HepG2 (cell line): ENCODE measurements at regions not wholly inside any gene's neighbourhood (a gene's known extent, or its start where the extent isn't known, plus 50 kb on each side); places are given as distances from the start of the nearest gene placed in this dataset.

Source experiments
- FOXA1 ChIP-seq, 2 experiments: fragments of 450-650 bp in 1 of 2; sonication (generic) in 1 of 2; formaldehyde crosslinking in 1 of 2; IDR thresholded peaks; 2 replicates each; pipeline versions ENCODE4 v1.4.0 to v1.6.1; 2016 to 2020; ENCODE audit warnings: missing genetic modification reagents in 1 of 2
- FOXO1 ChIP-seq: sonication (generic); formaldehyde crosslinking; IDR thresholded peaks from 2 replicates; pipeline ENCODE4 v1.4.0; 2020; ENCODE audit warnings: missing genetic modification reagents
- IRX3 ChIP-seq: sonication (generic); formaldehyde crosslinking; IDR thresholded peaks from 2 replicates; pipeline ENCODE4 v1.8.1; 2023; ENCODE audit warnings: mild to moderate bottlenecking, low read depth, missing genetic modification reagents, borderline replicate concordance
- PTBP1 ChIP-seq: fragments of 200-400 bp; formaldehyde crosslinking; IDR thresholded peaks from 2 replicates; pipeline ENCODE4 v1.6.1; 2018; ENCODE audit warnings: low read length, low read depth; ENCODE audit not compliant: poor library complexity, severe bottlenecking
- SP2 ChIP-seq: sonication (generic); formaldehyde crosslinking; IDR thresholded peaks from 2 replicates; pipeline ENCODE4 v1.5.1; 2020; ENCODE audit warnings: mild to moderate bottlenecking, missing genetic modification reagents
- SP4 ChIP-seq: sonication (generic); formaldehyde crosslinking; IDR thresholded peaks from 2 replicates; pipeline ENCODE4 v1.8.1; 2023; ENCODE audit warnings: mild to moderate bottlenecking, missing genetic modification reagents
- ZHX1 ChIP-seq: sonication (generic); formaldehyde crosslinking; IDR thresholded peaks from 2 replicates; pipeline ENCODE4 v1.8.1; 2022; ENCODE audit warnings: low read depth, mild to moderate bottlenecking, missing genetic modification reagents
- ZNF276 ChIP-seq: sonication (generic); formaldehyde crosslinking; IDR thresholded peaks from 2 replicates; pipeline ENCODE4 v1.4.0; 2020; ENCODE audit warnings: mild to moderate bottlenecking, low read depth, missing genetic modification reagents
- ZNF790 ChIP-seq: sonication (generic); formaldehyde crosslinking; IDR thresholded peaks from 2 replicates; pipeline ENCODE4 v1.8.0; 2022; ENCODE audit warnings: missing genetic modification reagents, mild to moderate bottlenecking, borderline replicate concordance
- ZSCAN20 ChIP-seq: sonication (generic); formaldehyde crosslinking; IDR thresholded peaks from 2 replicates; pipeline ENCODE4 v1.4.0; 2020; ENCODE audit warnings: missing genetic modification reagents, mild to moderate bottlenecking, borderline replicate concordance
- ZSCAN25 ChIP-seq: sonication (generic); formaldehyde crosslinking; IDR thresholded peaks from 2 replicates; pipeline ENCODE4 v1.8.0; 2022; ENCODE audit warnings: mild to moderate bottlenecking, missing genetic modification reagents
- TF ChIP-seq, protein P1 (sequence below): sonication (generic); formaldehyde crosslinking; IDR thresholded peaks from 2 replicates; pipeline ENCODE4 v1.9.0; 2021; ENCODE audit warnings: missing genetic modification reagents, borderline replicate concordance
- TF ChIP-seq, protein P2 (sequence below): sonication (generic); formaldehyde crosslinking; IDR thresholded peaks from 2 replicates; pipeline ENCODE4 v1.9.0; 2021; ENCODE audit warnings: missing genetic modification reagents, borderline replicate concordance
- TF ChIP-seq, protein P3 (sequence below): sonication (generic); formaldehyde crosslinking; IDR thresholded peaks from 2 replicates; pipeline ENCODE4 v1.8.0; 2022; ENCODE audit warnings: mild to moderate bottlenecking, missing genetic modification reagents
- TF ChIP-seq, protein P4 (sequence below): sonication (generic); formaldehyde crosslinking; conservative IDR thresholded peaks from 2 replicates; pipeline ENCODE4 v1.8.1; 2023; ENCODE audit warnings: missing genetic modification reagents

DNA sequence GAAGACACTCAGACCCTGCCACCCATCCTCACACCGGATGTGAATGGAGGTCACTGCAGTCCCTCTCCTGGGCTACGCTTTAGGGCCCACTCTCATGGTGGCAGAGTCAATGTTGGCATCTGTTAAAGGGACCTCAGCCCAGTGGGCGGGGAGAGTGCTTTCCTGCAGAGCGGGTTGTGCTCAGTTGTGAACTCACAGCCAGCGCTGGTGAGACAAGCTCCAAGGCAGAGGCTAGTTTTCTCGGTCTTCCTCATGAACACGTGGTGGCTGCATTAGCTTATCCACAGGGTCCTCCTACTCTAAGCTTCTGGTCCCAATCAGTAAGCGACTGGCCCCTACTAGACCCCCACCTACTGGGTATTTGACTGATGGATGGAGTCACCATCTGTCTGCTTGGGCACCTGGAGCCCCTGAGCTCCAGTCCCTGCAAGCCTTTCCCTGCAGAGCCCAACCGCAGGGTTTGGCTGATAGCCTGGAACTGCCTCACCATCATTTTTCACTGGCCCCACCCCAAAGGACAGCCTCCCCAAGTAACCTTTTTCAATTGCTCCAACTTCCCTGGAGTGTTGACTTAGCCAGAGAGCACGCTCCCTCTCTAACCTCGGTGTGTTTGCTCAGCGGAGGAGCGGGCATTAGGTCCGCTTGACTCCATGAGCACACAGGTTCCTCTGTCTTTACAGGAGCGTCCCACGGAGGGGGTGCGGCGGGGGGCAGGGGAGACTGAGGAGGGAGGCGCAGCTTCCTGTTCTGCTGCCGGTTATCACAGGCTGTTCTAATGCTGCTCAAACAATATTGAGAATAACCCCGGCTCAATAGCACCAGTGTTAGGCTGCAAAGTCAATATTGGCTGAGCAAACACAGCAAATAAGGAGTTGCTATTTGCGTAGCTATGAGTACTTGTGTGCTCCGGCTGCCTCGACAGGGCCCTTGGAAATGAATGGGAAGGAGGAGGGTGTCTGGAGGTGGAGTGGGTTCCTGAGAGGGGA is 141.7 kb downstream of the RPLP1 start (continued):
- TF ChIP-seq, protein P1, sequence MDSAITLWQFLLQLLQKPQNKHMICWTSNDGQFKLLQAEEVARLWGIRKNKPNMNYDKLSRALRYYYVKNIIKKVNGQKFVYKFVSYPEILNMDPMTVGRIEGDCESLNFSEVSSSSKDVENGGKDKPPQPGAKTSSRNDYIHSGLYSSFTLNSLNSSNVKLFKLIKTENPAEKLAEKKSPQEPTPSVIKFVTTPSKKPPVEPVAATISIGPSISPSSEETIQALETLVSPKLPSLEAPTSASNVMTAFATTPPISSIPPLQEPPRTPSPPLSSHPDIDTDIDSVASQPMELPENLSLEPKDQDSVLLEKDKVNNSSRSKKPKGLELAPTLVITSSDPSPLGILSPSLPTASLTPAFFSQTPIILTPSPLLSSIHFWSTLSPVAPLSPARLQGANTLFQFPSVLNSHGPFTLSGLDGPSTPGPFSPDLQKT, result no peak
- TF ChIP-seq ZSCAN25 (peak; percentile 94), SP4 (CRISPR knock-in tag) (no peak), ZHX1 (no peak), SP2 (no peak), FOXO1 (peak; percentile 95), ZNF790 (CRISPR knock-in tag) (no peak), IRX3 (no peak), ZNF276 (CRISPR knock-in tag) (peak; percentile 68; the same call in 1 of the 2 replicates), PTBP1 (peak; percentile 45), FOXA1 (IDR thresholded peaks at IDR 0.05) (peak; percentile 100), FOXA1 (CRISPR knock-in tag; IDR thresholded peaks at IDR 0.05) (peak; percentile 100), ZSCAN20 (no peak)
- TF ChIP-seq, protein P2, sequence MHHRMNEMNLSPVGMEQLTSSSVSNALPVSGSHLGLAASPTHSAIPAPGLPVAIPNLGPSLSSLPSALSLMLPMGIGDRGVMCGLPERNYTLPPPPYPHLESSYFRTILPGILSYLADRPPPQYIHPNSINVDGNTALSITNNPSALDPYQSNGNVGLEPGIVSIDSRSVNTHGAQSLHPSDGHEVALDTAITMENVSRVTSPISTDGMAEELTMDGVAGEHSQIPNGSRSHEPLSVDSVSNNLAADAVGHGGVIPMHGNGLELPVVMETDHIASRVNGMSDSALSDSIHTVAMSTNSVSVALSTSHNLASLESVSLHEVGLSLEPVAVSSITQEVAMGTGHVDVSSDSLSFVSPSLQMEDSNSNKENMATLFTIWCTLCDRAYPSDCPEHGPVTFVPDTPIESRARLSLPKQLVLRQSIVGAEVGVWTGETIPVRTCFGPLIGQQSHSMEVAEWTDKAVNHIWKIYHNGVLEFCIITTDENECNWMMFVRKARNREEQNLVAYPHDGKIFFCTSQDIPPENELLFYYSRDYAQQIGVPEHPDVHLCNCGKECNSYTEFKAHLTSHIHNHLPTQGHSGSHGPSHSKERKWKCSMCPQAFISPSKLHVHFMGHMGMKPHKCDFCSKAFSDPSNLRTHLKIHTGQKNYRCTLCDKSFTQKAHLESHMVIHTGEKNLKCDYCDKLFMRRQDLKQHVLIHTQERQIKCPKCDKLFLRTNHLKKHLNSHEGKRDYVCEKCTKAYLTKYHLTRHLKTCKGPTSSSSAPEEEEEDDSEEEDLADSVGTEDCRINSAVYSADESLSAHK (CRISPR knock-in tag), result no peak
- TF ChIP-seq, protein P3, sequence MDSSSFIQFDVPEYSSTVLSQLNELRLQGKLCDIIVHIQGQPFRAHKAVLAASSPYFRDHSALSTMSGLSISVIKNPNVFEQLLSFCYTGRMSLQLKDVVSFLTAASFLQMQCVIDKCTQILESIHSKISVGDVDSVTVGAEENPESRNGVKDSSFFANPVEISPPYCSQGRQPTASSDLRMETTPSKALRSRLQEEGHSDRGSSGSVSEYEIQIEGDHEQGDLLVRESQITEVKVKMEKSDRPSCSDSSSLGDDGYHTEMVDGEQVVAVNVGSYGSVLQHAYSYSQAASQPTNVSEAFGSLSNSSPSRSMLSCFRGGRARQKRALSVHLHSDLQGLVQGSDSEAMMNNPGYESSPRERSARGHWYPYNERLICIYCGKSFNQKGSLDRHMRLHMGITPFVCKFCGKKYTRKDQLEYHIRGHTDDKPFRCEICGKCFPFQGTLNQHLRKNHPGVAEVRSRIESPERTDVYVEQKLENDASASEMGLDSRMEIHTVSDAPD (CRISPR knock-in tag), result peak; percentile 57
- TF ChIP-seq, protein P4, sequence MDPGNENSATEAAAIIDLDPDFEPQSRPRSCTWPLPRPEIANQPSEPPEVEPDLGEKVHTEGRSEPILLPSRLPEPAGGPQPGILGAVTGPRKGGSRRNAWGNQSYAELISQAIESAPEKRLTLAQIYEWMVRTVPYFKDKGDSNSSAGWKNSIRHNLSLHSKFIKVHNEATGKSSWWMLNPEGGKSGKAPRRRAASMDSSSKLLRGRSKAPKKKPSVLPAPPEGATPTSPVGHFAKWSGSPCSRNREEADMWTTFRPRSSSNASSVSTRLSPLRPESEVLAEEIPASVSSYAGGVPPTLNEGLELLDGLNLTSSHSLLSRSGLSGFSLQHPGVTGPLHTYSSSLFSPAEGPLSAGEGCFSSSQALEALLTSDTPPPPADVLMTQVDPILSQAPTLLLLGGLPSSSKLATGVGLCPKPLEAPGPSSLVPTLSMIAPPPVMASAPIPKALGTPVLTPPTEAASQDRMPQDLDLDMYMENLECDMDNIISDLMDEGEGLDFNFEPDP (CRISPR knock-in tag), result peak; percentile 99
